Transverse colon (tissue), 4 donors: ENCODE measurements at regions not wholly inside any gene's neighbourhood (a gene's known extent, or its start where the extent isn't known, plus 50 kb on each side); places are given as distances from the start of the nearest gene placed in this dataset.

ENCODE experiments used
- CTCF ChIP-seq, 5 experiments: fragments of 200-600 bp in 3 of 5; fragments of 450-650 bp in 2 of 5; sonication (generic) in 3 of 5; IDR thresholded peaks; 1 replicate in 2 of 5; 2 replicates in 3 of 5; pipeline ENCODE4 v1.5.1; 2016 to 2017; ENCODE audit warnings: antibody characterized with exemption in 5 of 5, inconsistent platforms in 3 of 5, mild to moderate bottlenecking in 2 of 5, moderate library complexity in 1 of 5
- POLR2A ChIP-seq: fragments of 450-650 bp; IDR thresholded peaks from one replicate; pipeline ENCODE4 v1.6.1; 2016; ENCODE audit warnings: antibody characterized with exemption, mild to moderate bottlenecking, moderate library complexity
- POLR2AphosphoS5 ChIP-seq, 3 donors: sonication (generic); formaldehyde crosslinking; IDR thresholded peaks; one replicate each; pipeline ENCODE4 v1.6.1; 2016; ENCODE audit warnings: antibody characterized with exemption in 3 of 3

- no peak for TF ChIP-seq CTCF (IDR thresholded peaks at IDR 0.05)
- TF ChIP-seq POLR2AphosphoS5 (IDR thresholded peaks at IDR 0.05): no peak
- no peak for TF ChIP-seq POLR2A
These were observed 126.0 kb upstream of the HMCN1 start for GRCh38 chr1:185608177-185608576.
